Upper lobe of left lung (tissue), 4 donors: ENCODE measurements at regions not wholly inside any gene's neighbourhood (a gene's known extent, or its start where the extent isn't known, plus 50 kb on each side); places are given as distances from the start of the nearest gene placed in this dataset.

ENCODE experiments used
- EP300 ChIP-seq, 4 donors: sonication (generic); formaldehyde crosslinking; IDR thresholded peaks; one replicate each; pipeline ENCODE4 v1.5.1; 2017; ENCODE audit warnings: antibody characterized with exemption in 4 of 4, control low read depth in 2 of 4
- POLR2A ChIP-seq, 4 donors: fragments of 450-650 bp; IDR thresholded peaks; one replicate each; pipeline ENCODE4 v1.5.1; 2016 to 2017; ENCODE audit warnings: antibody characterized with exemption in 4 of 4, mild to moderate bottlenecking in 2 of 4
- POLR2AphosphoS5 ChIP-seq, 2 donors: sonication (generic); formaldehyde crosslinking; IDR thresholded peaks; one replicate each; pipeline ENCODE4 v1.5.1; 2017; ENCODE audit warnings: antibody characterized with exemption in 2 of 2
- TF ChIP-seq, protein P1 (sequence below), 6 experiments: fragments of 450-650 bp in 4 of 6; fragments of 200-600 bp in 2 of 6; sonication (generic) in 2 of 6; IDR thresholded peaks; one replicate each; pipeline ENCODE4 v1.5.1; 2016 to 2019; ENCODE audit warnings: antibody characterized with exemption in 6 of 6

DNA sequence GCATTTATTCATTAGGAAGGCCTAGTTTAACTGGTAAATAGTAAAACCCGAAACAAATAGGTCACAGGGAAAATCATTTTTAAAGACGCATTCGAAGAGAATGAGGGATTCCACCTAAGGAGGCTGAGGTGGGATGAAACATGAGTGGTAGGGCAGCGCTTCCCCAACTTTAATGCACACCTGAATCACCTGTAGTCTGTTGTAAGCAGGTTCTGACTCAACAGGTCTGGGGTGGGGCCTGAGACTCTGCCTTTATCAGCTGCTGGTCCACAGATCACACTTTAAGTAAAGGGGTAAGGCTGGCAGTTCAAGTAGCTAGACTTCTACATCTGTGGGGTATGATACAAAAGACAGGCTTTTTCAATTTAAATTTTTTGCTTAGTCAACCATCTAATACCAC is 223.5 kb upstream of the UBE2E2 start:
- TF ChIP-seq POLR2AphosphoS5 (IDR thresholded peaks at IDR 0.05) (no peak), POLR2A (IDR thresholded peaks at IDR 0.05) (no peak), EP300 (IDR thresholded peaks at IDR 0.05) (no peak)
- TF ChIP-seq, protein P1, sequence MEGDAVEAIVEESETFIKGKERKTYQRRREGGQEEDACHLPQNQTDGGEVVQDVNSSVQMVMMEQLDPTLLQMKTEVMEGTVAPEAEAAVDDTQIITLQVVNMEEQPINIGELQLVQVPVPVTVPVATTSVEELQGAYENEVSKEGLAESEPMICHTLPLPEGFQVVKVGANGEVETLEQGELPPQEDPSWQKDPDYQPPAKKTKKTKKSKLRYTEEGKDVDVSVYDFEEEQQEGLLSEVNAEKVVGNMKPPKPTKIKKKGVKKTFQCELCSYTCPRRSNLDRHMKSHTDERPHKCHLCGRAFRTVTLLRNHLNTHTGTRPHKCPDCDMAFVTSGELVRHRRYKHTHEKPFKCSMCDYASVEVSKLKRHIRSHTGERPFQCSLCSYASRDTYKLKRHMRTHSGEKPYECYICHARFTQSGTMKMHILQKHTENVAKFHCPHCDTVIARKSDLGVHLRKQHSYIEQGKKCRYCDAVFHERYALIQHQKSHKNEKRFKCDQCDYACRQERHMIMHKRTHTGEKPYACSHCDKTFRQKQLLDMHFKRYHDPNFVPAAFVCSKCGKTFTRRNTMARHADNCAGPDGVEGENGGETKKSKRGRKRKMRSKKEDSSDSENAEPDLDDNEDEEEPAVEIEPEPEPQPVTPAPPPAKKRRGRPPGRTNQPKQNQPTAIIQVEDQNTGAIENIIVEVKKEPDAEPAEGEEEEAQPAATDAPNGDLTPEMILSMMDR (IDR thresholded peaks at IDR 0.05) = no peak
